ENCODE measurements at regions not wholly inside any gene's neighbourhood (a gene's known extent, or its start where the extent isn't known, plus 50 kb on each side); places are given as distances from the start of the nearest gene placed in this dataset.

DNA sequence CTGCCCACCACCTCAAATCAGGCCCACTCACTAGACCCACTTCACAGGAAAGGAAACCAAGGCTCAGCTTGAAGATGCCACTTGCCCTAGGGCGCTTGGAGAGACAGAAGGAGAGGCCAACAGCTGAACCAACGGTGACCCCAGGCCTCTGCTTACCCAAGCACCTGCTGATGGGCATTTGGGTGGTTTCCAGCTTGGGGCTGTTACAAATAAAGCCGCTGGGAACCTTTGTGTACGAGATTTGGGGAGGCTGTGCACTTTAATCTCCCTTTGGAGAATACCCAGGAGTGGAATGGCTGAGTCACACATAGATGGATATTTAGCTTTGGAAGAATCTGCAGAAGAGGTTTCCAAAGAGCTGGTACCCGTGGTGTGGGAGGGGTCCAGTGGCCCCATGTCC is 50.9 kb upstream of the LINC01488 start:
- Histone ChIP-seq H3K27me3 (replicated peaks; ENCODE audit: insufficient read depth) (no peaks in the 10 kb centered on the region), H3K9me3 (no peaks in the 10 kb centered on the region), H3K4me1 (replicated peaks) (no peaks in the 10 kb centered on the region), H3K36me3 (no peaks in the 10 kb centered on the region), H3K4me3 (no peak overlapping the region), H3K27ac (no peak overlapping the region)
- intact Hi-C loops (cut with DNase I) = no loop called here
- TF ChIP-seq, protein P1, sequence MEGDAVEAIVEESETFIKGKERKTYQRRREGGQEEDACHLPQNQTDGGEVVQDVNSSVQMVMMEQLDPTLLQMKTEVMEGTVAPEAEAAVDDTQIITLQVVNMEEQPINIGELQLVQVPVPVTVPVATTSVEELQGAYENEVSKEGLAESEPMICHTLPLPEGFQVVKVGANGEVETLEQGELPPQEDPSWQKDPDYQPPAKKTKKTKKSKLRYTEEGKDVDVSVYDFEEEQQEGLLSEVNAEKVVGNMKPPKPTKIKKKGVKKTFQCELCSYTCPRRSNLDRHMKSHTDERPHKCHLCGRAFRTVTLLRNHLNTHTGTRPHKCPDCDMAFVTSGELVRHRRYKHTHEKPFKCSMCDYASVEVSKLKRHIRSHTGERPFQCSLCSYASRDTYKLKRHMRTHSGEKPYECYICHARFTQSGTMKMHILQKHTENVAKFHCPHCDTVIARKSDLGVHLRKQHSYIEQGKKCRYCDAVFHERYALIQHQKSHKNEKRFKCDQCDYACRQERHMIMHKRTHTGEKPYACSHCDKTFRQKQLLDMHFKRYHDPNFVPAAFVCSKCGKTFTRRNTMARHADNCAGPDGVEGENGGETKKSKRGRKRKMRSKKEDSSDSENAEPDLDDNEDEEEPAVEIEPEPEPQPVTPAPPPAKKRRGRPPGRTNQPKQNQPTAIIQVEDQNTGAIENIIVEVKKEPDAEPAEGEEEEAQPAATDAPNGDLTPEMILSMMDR (IDR thresholded peaks at IDR 0.05) = no peak
- TF ChIP-seq POLR2AphosphoS5 (IDR thresholded peaks at IDR 0.05) (no peak), POLR2A (IDR thresholded peaks at IDR 0.05) (no peak)
- DNase-seq (ENCODE audit: low spot score) = no peak
- WGBS = 57% methylated on average over 5 of the region's 5 CpGs

DNA sequence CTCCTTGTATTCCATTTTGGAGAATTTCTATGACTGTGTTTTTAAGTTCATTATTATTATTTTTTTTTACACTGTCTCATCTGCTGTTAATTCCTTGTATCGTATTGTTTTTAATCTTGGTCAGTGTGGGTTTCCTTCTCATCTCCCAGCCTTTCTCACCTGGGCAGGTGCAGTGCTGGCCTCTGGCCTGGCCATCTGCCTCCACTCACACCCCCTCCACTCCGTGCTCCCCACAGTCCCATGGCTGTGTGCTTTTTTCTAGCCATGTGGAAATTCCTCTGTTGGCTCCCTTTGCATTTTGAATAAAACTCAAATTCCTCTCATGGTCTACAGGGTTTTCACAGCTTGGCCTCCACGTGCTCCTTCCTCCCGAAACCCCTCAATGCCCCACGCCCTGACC is 50.3 kb upstream of the LINC01488 start:
- WGBS = 86% methylated on average over 5 of the region's 5 CpGs
- no peak for DNase-seq (ENCODE audit: low spot score)
- TF ChIP-seq POLR2AphosphoS5 (IDR thresholded peaks at IDR 0.05) = no peak
- TF ChIP-seq POLR2A (IDR thresholded peaks at IDR 0.05) = no peak
- TF ChIP-seq, protein P1 (IDR thresholded peaks at IDR 0.05) = no peak
- Histone ChIP-seq H3K9me3 (no peaks in the 10 kb centered on the region), H3K4me1 (replicated peaks) (no peaks in the 10 kb centered on the region), H3K36me3 (no peaks in the 10 kb centered on the region), H3K27ac (no peak overlapping the region), H3K4me3 (no peak overlapping the region), H3K27me3 (replicated peaks; ENCODE audit: insufficient read depth) (no peaks in the 10 kb centered on the region)
- intact Hi-C loops (cut with DNase I) = no loop called here

Measured in prostate gland (tissue), 2 donors.